H1 (cell line): ENCODE measurements at regions not wholly inside any gene's neighbourhood (a gene's known extent, or its start where the extent isn't known, plus 50 kb on each side); places are given as distances from the start of the nearest gene placed in this dataset.

ENCODE experiments used
- CTCF ChIA-PET: fragments of 300-600 bp; sonication (Branson Sonifier 250); formaldehyde crosslinking; loops from one replicate; lab custom pipeline; 2021; ENCODE audit not compliant: partially characterized antibody; lab: Charles Lee
- POLR2A ChIA-PET: fragments of 300-600 bp; sonication (Branson Sonifier 250); formaldehyde crosslinking; loops from one replicate; lab custom pipeline; 2021; ENCODE audit warnings: inconsistent platforms; ENCODE audit not compliant: partially characterized antibody; lab: Charles Lee
- DNase-seq, 2 experiments: peaks; one replicate each; pipeline versions ENCODE4 v3.0.0 to v3.0.0-alpha.2; 2010 to 2022; ENCODE audit warnings: low spot score in 2 of 2, low read depth in 1 of 2, mixed read lengths in 1 of 2
- FAIRE-seq: peaks from 2 replicates; lab custom pipeline; 2011; peaks lifted over from hg19 to GRCh38; lab: Jason Lieb, UNC
- H2AFZ ChIP-seq: 2 replicates; pipeline ENCODE4 v1.8.1; 2012; ENCODE audit warnings: low read length, inconsistent platforms
- H2AK5ac ChIP-seq: 2 replicates; pipeline ENCODE4 v1.6.1; 2013; ENCODE audit warnings: low read depth, low read length
- H2BK120ac ChIP-seq: replicated peaks from 2 replicates; pipeline ENCODE3; 2013; ENCODE audit warnings: low read depth, low read length, inconsistent platforms
- H2BK12ac ChIP-seq: 2 replicates; pipeline ENCODE4 v1.6.1; 2013; ENCODE audit warnings: low read depth, low read length
- H2BK15ac ChIP-seq: 2 replicates; pipeline ENCODE4 v1.6.1; 2013; ENCODE audit warnings: low read length
- H2BK20ac ChIP-seq: 2 replicates; pipeline ENCODE4 v1.6.1; 2013; ENCODE audit warnings: low read length
- H2BK5ac ChIP-seq: 2 replicates; pipeline ENCODE4 v1.6.1; 2013; ENCODE audit warnings: low read depth, low read length
- H3K14ac ChIP-seq: 2 replicates; pipeline ENCODE4 v1.6.1; 2013; ENCODE audit warnings: inconsistent platforms; ENCODE audit not compliant: insufficient read length
- H3K18ac ChIP-seq: 2 replicates; pipeline ENCODE4 v1.6.1; 2013; ENCODE audit warnings: low read length; ENCODE audit errors: extremely low read depth
- H3K23ac ChIP-seq: 2 replicates; pipeline ENCODE4 v1.6.1; 2013; ENCODE audit warnings: inconsistent platforms; ENCODE audit not compliant: insufficient read length
- H3K23me2 ChIP-seq: 2 replicates; pipeline ENCODE4 v1.6.1; 2013; ENCODE audit warnings: low read depth, low read length
- H3K27ac ChIP-seq: 2 replicates; pipeline ENCODE4 v1.6.1; 2011; ENCODE audit warnings: low read depth, low read length, inconsistent platforms
- H3K27me3 ChIP-seq, 4 experiments: replicated peaks in 1 of 4; 1 replicate in 1 of 4; 2 replicates in 3 of 4; pipeline versions ENCODE4 v1.6.1 to v1.8.1; 2011 to 2013; ENCODE audit warnings: low read length in 3 of 4, mild to moderate bottlenecking in 3 of 4, inconsistent platforms in 2 of 4, mixed read lengths in 2 of 4, moderate library complexity in 1 of 4; ENCODE audit not compliant: control insufficient read depth in 3 of 4, insufficient read depth in 3 of 4; ENCODE audit errors: extremely low read depth in 1 of 4
- H3K36me3 ChIP-seq, 4 experiments: 2 replicates each; pipeline versions ENCODE4 v1.6.1 to v1.8.1; 2011 to 2013; ENCODE audit warnings: mild to moderate bottlenecking in 4 of 4, low read length in 3 of 4, moderate library complexity in 2 of 4, control low read depth in 1 of 4, inconsistent platforms in 1 of 4; ENCODE audit not compliant: insufficient read depth in 4 of 4, control insufficient read depth in 2 of 4
- H3K4ac ChIP-seq: replicated peaks from 2 replicates; pipeline ENCODE3; 2013; ENCODE audit warnings: low read length, low read depth, mixed read lengths, inconsistent platforms; ENCODE audit not compliant: insufficient read length
- H3K4me1 ChIP-seq, 4 experiments: replicated peaks in 1 of 4; 1 replicate in 1 of 4; 2 replicates in 3 of 4; pipeline versions ENCODE4 v1.6.1 to v1.8.1; 2011 to 2013; ENCODE audit warnings: low read length in 3 of 4, inconsistent platforms in 2 of 4, mixed read lengths in 1 of 4; ENCODE audit not compliant: insufficient read depth in 4 of 4, control insufficient read depth in 3 of 4
- H3K4me2 ChIP-seq, 2 experiments: 2 replicates each; pipeline versions ENCODE4 v1.6.1 to v1.8.1; 2011 to 2013; ENCODE audit warnings: low read depth in 2 of 2, low read length in 2 of 2, control low read depth in 1 of 2, inconsistent platforms in 1 of 2, mild to moderate bottlenecking in 1 of 2; ENCODE audit not compliant: insufficient read depth in 1 of 2
- H3K4me3 ChIP-seq, 4 experiments: fragments of 200-600, 300-600 bp in 1 of 4; sonication (generic), shearing (Covaris generic), sonication (Bioruptor Twin) in 1 of 4; 2 replicates each; pipeline versions ENCODE4 v1.5.1 to v1.8.1; 2011 to 2016; ENCODE audit warnings: low read length in 4 of 4, low read depth in 3 of 4, control low read depth in 2 of 4, inconsistent platforms in 2 of 4, mild to moderate bottlenecking in 2 of 4, mixed read lengths in 1 of 4, moderate library complexity in 1 of 4; ENCODE audit not compliant: insufficient read depth in 2 of 4; ENCODE audit errors: extremely low read depth in 1 of 4
- H3K56ac ChIP-seq: replicated peaks from 2 replicates; pipeline ENCODE3; 2013; ENCODE audit warnings: low read depth, mild to moderate bottlenecking, mixed read lengths, low read length, inconsistent platforms; ENCODE audit not compliant: insufficient read length
- H3K79me1 ChIP-seq: 2 replicates; pipeline ENCODE4 v1.6.1; 2013; ENCODE audit warnings: low read depth, low read length, control low read depth
- H3K79me2 ChIP-seq, 2 experiments: 2 replicates each; pipeline versions ENCODE4 v1.6.1 to v1.8.1; 2012 to 2013; ENCODE audit warnings: low read length in 2 of 2, mild to moderate bottlenecking in 2 of 2, inconsistent platforms in 1 of 2; ENCODE audit not compliant: insufficient read depth in 2 of 2, control insufficient read depth in 1 of 2
- H3K9ac ChIP-seq, 4 experiments: replicated peaks in 1 of 4; 1 replicate in 1 of 4; 2 replicates in 3 of 4; pipeline versions ENCODE4 v1.6.1 to v1.8.1; 2011 to 2013; ENCODE audit warnings: low read depth in 3 of 4, low read length in 3 of 4, control low read depth in 2 of 4, mild to moderate bottlenecking in 2 of 4, moderate library complexity in 2 of 4, inconsistent platforms in 1 of 4; ENCODE audit errors: extremely low read depth in 1 of 4
- H3K9me3 ChIP-seq, 2 experiments: 2 replicates each; pipeline versions ENCODE4 v1.6.1 to v1.8.1; 2012 to 2013; ENCODE audit warnings: mild to moderate bottlenecking in 2 of 2, moderate library complexity in 2 of 2, control low read depth in 1 of 2, inconsistent platforms in 1 of 2, low read depth in 1 of 2, low read length in 1 of 2, mixed read lengths in 1 of 2; ENCODE audit not compliant: insufficient read depth in 2 of 2
- H4K20me1 ChIP-seq, 2 experiments: replicated peaks in 1 of 2; 2 replicates each; pipeline versions ENCODE3 to v1.8.1; 2011 to 2013; ENCODE audit warnings: inconsistent platforms in 2 of 2, low read length in 2 of 2, mild to moderate bottlenecking in 1 of 2; ENCODE audit not compliant: insufficient read depth in 2 of 2, control insufficient read depth in 1 of 2
- H4K5ac ChIP-seq: 2 replicates; pipeline ENCODE4 v1.6.1; 2013; ENCODE audit warnings: low read length, low read depth, mixed read lengths, inconsistent platforms; ENCODE audit not compliant: insufficient read length
- H4K8ac ChIP-seq: 2 replicates; pipeline ENCODE4 v1.8.0; 2013; ENCODE audit warnings: mild to moderate bottlenecking, moderate library complexity, low read length, inconsistent platforms; ENCODE audit not compliant: insufficient read depth; ENCODE audit errors: extremely low read depth
- H4K91ac ChIP-seq: replicated peaks from 2 replicates; pipeline ENCODE3; 2013; ENCODE audit warnings: low read length, mixed read lengths, inconsistent platforms; ENCODE audit not compliant: insufficient read length
- CBX5 ChIP-seq: fragments of 300-800, 300-1000 bp; sonication (generic); IDR thresholded peaks from 2 replicates; pipeline ENCODE4 v1.7.1; 2016; ENCODE audit warnings: antibody characterized with exemption, low read length, low read depth
- CHD1 ChIP-seq: IDR thresholded peaks from 2 replicates; pipeline ENCODE4 v1.6.1; 2012; ENCODE audit warnings: low read depth, low read length, improper control_type of control experiment
- CREB1 ChIP-seq: IDR thresholded peaks from 2 replicates; pipeline ENCODE4 v1.6.1; 2012; ENCODE audit warnings: inconsistent platforms
- MAFK ChIP-seq: IDR thresholded peaks from 2 replicates; pipeline ENCODE4 v1.6.1; 2012; ENCODE audit warnings: low read depth, mild to moderate bottlenecking, improper control_type of control experiment, low read length
- NRF1 ChIP-seq: IDR thresholded peaks from 2 replicates; pipeline ENCODE4 v1.6.1; 2011; ENCODE audit warnings: mild to moderate bottlenecking, low read depth, low read length, improper control_type of control experiment
- POLR2AphosphoS5 ChIP-seq: IDR thresholded peaks from 2 replicates; pipeline ENCODE4 v1.6.1; 2011; ENCODE audit warnings: low read depth, low read length
- SP1 ChIP-seq: IDR thresholded peaks from 2 replicates; pipeline ENCODE4 v1.6.1; 2011; ENCODE audit warnings: low read depth, low read length
- SP2 ChIP-seq: IDR thresholded peaks from 2 replicates; pipeline ENCODE4 v1.6.1; 2012; ENCODE audit warnings: mild to moderate bottlenecking, low read length, inconsistent platforms
- WGBS, 2 experiments: shearing (Covaris generic) in 1 of 2; methylation state at CpG; one replicate each; pipeline versions ENCODE4 v1.1.6 to v1.1.7; 2013 to 2015; ENCODE audit warnings: low lambda C conversion rate in 2 of 2, mixed read lengths in 2 of 2, inconsistent platforms in 1 of 2, low coverage in 1 of 2, missing lambda C conversion rate in 1 of 2; ENCODE audit not compliant: insufficient replicate concordance in 2 of 2, insufficient coverage in 1 of 2, insufficient read length in 1 of 2; ENCODE audit errors: extremely low coverage in 1 of 2, missing lambda C conversion rate in 1 of 2; 5-methylcytosine and 5-hydroxymethylcytosine counted together
- TF ChIP-seq, protein P1 (sequence below): IDR thresholded peaks from 2 replicates; pipeline ENCODE4 v1.6.1; 2012; ENCODE audit warnings: low read length, inconsistent platforms
- TF ChIP-seq, protein P2 (sequence below): IDR thresholded peaks from 2 replicates; pipeline ENCODE4 v1.6.1; 2012; ENCODE audit warnings: inconsistent platforms
- TF ChIP-seq, protein P3 (sequence below), 3 experiments: IDR thresholded peaks; 1 replicate in 2 of 3; 2 replicates in 1 of 3; pipeline versions ENCODE4 v1.5.1 to v1.6.1; 2011; ENCODE audit warnings: low read length in 3 of 3, mild to moderate bottlenecking in 3 of 3, inconsistent platforms in 2 of 3, low read depth in 1 of 3, moderate library complexity in 1 of 3; ENCODE audit not compliant: insufficient read depth in 1 of 3; ENCODE audit errors: control extremely low read depth in 1 of 3

DNA sequence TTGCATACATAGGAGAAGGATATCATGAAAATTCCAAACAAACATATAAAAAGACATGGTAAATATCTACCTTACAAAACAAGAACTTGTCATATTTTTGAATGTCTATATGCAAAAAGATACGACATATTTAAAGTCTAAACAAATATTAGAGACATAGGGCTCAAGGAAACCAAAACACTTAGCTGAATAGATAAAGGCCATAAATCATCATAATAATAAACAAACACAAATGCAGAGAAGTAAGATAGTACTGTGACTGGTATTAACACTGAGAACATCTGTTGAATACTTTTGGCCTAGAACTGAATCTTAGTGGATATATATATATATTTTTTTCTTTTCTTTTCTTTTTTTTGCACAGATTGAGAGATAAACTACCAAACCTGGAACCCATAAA lies 435.8 kb downstream of the KCNJ18 start:
- Histone ChIP-seq H3K79me2 (no peaks in the 10 kb centered on the region), H3K23me2 (no peaks in the 10 kb centered on the region), H3K4ac (no peak overlapping the region), H2BK120ac (no peak overlapping the region), H3K4me3 (no peak overlapping the region), H3K9me3 (peaks cover 21 to 22% of the 10 kb centered on the region in 2 experiments), H4K91ac (no peak overlapping the region), H2AFZ (no peak overlapping the region), H3K23ac (no peak overlapping the region), H3K56ac (no peak overlapping the region), H4K20me1 (no peaks in the 10 kb centered on the region), H2AK5ac (no peak overlapping the region), H3K27ac (no peak overlapping the region), H3K27me3 (no peaks in the 10 kb centered on the region), H4K8ac (no peak overlapping the region), H2BK20ac (no peak overlapping the region), H3K14ac (no peak overlapping the region), H3K18ac (no peak overlapping the region), H3K9ac (no peak overlapping the region), H3K79me1 (no peaks in the 10 kb centered on the region), H4K5ac (no peak overlapping the region), H2BK15ac (no peak overlapping the region), H3K4me2 (no peak overlapping the region), H2BK12ac (no peak overlapping the region), H3K36me3 (no peaks in the 10 kb centered on the region), H3K4me1 (no peaks in the 10 kb centered on the region), H2BK5ac (no peak overlapping the region)
- CTCF ChIA-PET = interaction anchor here (0.7 kb wide), 1 partner anchor 396 kb away, joined by 3 read pairs; no protein-coding TSS in a partner anchor
- POLR2A ChIA-PET = no interaction called here
- WGBS, 2 experiments = 91% methylated on average over 1 of the region's 1 CpG; no CpG with 5 or more reads in 1 of the 2 experiments
- no peak for FAIRE-seq
- DNase-seq = no peak
- TF ChIP-seq CBX5 (no peak), SP1 (no peak), NRF1 (no peak), SP2 (no peak), CREB1 (no peak), CHD1 (no peak), MAFK (no peak), POLR2AphosphoS5 (no peak)
- TF ChIP-seq, protein P1, sequence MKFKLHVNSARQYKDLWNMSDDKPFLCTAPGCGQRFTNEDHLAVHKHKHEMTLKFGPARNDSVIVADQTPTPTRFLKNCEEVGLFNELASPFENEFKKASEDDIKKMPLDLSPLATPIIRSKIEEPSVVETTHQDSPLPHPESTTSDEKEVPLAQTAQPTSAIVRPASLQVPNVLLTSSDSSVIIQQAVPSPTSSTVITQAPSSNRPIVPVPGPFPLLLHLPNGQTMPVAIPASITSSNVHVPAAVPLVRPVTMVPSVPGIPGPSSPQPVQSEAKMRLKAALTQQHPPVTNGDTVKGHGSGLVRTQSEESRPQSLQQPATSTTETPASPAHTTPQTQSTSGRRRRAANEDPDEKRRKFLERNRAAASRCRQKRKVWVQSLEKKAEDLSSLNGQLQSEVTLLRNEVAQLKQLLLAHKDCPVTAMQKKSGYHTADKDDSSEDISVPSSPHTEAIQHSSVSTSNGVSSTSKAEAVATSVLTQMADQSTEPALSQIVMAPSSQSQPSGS = no peak
- TF ChIP-seq, protein P2, sequence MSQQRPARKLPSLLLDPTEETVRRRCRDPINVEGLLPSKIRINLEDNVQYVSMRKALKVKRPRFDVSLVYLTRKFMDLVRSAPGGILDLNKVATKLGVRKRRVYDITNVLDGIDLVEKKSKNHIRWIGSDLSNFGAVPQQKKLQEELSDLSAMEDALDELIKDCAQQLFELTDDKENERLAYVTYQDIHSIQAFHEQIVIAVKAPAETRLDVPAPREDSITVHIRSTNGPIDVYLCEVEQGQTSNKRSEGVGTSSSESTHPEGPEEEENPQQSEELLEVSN = no peak
- TF ChIP-seq, protein P3, sequence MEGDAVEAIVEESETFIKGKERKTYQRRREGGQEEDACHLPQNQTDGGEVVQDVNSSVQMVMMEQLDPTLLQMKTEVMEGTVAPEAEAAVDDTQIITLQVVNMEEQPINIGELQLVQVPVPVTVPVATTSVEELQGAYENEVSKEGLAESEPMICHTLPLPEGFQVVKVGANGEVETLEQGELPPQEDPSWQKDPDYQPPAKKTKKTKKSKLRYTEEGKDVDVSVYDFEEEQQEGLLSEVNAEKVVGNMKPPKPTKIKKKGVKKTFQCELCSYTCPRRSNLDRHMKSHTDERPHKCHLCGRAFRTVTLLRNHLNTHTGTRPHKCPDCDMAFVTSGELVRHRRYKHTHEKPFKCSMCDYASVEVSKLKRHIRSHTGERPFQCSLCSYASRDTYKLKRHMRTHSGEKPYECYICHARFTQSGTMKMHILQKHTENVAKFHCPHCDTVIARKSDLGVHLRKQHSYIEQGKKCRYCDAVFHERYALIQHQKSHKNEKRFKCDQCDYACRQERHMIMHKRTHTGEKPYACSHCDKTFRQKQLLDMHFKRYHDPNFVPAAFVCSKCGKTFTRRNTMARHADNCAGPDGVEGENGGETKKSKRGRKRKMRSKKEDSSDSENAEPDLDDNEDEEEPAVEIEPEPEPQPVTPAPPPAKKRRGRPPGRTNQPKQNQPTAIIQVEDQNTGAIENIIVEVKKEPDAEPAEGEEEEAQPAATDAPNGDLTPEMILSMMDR (IDR thresholded peaks at IDR 0.05; ENCODE audit: control extremely low read depth in 1 of 3, insufficient read depth in 1 of 3, low read depth in 1 of 3, low read length in 3 of 3) = no peak
